Uterus (tissue), 2 donors: ENCODE measurements at regions not wholly inside any gene's neighbourhood (a gene's known extent, or its start where the extent isn't known, plus 50 kb on each side); places are given as distances from the start of the nearest gene placed in this dataset.

Experiments used
- POLR2A ChIP-seq, 2 donors: fragments of 450-650 bp; IDR thresholded peaks; one replicate each; pipeline ENCODE4 v1.6.1; 2016; ENCODE audit warnings: antibody characterized with exemption in 2 of 2, mild to moderate bottlenecking in 1 of 2, moderate library complexity in 1 of 2
- TF ChIP-seq, protein P1 (sequence below), 4 experiments: fragments of 200-600 bp in 2 of 4; fragments of 450-650 bp in 2 of 4; sonication (generic) in 2 of 4; IDR thresholded peaks; one replicate each; pipeline ENCODE4 v1.5.1; 2016 to 2019; ENCODE audit warnings: antibody characterized with exemption in 4 of 4, mild to moderate bottlenecking in 2 of 4, moderate library complexity in 1 of 4

DNA sequence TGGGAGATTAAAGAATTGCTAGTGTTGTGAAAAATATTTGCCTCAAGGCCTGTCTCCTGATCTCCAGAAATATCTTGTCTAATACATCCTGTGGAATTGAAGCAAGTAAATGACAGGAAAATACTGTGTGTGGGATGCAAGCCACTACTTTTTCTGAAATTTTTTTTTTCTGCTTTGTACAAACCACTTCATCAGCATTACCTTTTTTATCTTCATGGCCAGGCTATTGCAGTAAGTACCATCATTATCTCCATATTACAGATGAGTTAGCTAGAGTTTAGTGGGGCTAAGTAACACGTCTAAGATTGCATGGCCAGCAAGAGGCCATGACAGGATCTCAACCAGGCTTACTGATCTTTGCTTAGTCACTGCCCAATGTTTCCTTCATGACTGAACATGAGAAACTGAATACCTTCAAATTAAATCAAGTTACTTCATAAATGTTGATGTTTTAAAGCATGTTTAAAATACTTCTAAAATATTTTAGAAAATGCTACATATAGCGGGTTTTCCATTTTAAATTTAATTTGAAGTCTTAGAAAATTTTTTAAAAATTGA, 273.7 kb downstream of the SLC6A15 start:
- TF ChIP-seq, protein P1, sequence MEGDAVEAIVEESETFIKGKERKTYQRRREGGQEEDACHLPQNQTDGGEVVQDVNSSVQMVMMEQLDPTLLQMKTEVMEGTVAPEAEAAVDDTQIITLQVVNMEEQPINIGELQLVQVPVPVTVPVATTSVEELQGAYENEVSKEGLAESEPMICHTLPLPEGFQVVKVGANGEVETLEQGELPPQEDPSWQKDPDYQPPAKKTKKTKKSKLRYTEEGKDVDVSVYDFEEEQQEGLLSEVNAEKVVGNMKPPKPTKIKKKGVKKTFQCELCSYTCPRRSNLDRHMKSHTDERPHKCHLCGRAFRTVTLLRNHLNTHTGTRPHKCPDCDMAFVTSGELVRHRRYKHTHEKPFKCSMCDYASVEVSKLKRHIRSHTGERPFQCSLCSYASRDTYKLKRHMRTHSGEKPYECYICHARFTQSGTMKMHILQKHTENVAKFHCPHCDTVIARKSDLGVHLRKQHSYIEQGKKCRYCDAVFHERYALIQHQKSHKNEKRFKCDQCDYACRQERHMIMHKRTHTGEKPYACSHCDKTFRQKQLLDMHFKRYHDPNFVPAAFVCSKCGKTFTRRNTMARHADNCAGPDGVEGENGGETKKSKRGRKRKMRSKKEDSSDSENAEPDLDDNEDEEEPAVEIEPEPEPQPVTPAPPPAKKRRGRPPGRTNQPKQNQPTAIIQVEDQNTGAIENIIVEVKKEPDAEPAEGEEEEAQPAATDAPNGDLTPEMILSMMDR (IDR thresholded peaks at IDR 0.05) = no peak
- no peak for TF ChIP-seq POLR2A (IDR thresholded peaks at IDR 0.05)
